ENCODE measurements at regions not wholly inside any gene's neighbourhood (a gene's known extent, or its start where the extent isn't known, plus 50 kb on each side); places are given as distances from the start of the nearest gene placed in this dataset.

DNA sequence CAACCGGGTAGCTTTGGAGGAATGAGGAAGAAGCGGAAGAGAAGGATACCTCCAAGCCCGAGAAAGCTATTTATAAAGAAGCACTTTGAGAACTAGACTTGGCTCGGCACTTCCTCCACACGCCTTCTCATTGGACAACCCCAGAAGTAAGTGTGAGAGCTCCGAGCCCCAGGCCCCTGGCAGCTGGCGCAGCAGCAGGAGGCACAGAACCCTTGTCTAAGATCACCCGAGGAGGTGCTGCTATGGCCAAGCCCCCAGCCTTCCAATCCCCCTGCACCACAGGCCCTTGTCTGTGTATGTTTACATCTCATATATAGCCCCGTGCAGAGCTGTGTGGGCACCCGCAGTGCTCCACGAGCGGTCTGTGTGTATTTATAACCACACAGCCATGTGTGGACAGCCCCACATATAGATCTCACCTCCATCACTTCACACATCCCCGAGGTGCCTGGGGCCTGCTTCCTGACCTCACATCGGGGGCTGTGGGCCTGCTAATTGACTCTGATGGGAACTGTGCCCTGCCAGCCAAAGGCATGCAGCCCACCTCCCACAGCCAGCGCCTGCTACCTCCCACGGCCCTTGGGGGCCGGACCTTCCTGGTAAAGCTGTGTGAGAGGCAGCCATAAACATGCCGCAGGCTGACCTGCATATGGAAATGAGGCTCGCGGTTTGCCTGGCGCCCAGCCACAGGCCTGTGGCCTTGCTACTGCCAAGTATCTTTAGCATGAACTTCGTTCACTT is 96.1 kb downstream of the C17orf67 start:
- H3K9ac ChIP-seq (ENCODE audit: low read depth, low read length) = no peak overlapping the region
- BruUV-seq (replicated peaks) = no TSS peak
- no peaks in the 10 kb centered on the region for H3K27me3 ChIP-seq (ENCODE audit: control insufficient read depth, insufficient read depth, low read length)
- TF ChIP-seq POLR2A (IDR thresholded peaks at IDR 0.05; ENCODE audit: low read depth, low read length) = no peak
- peak; percentile 13; the same call in 1 of the 2 replicates for TF ChIP-seq MAZ (IDR thresholded peaks at IDR 0.05; ENCODE audit: borderline replicate concordance, low read depth, low read length)
- 0 out of 2 replicates have a peak overlapping the region, but pooled peaks have one; percentile 7 for H3K4ac ChIP-seq (ENCODE audit: low read depth, low read length)
- no peak overlapping the region for H3K56ac ChIP-seq (ENCODE audit: extremely low read depth, insufficient read depth, low read length)
- H2AFZ ChIP-seq (replicated peaks; ENCODE audit: low read length, poor library complexity) = peak overlapping the region; percentile 76
- whole genome bisulfite sequencing, 2 experiments (ENCODE audit: extremely low coverage in 2 of 2, insufficient read length in 1 of 2) = 13% methylated on average over 12 of the region's 22 CpGs; no CpG with 5 or more reads in 1 of the 2 experiments
- peaks cover 4% of the 10 kb centered on the region; the same call in 1 of the 2 replicates for H3K9me1 ChIP-seq (ENCODE audit: insufficient read depth, low read length)
- H4K8ac ChIP-seq (ENCODE audit: low read depth in 2 of 2, low read length in 2 of 2) = no peak overlapping the region
- H4K5ac ChIP-seq (ENCODE audit: low read depth, low read length) = peak overlapping the region; percentile 8; the same call in 1 of the 2 replicates
- no peak overlapping the region for H3K14ac ChIP-seq (replicated peaks; ENCODE audit: low read depth, low read length)
- no peak overlapping the region for H2BK20ac ChIP-seq (ENCODE audit: low read depth, low read length)
- H2BK15ac ChIP-seq (ENCODE audit: low read depth, low read length) = no peak overlapping the region
- ATAC-seq (ENCODE audit: low read depth) (peak; percentile 81), DNase-seq (peak; percentile 82)
- CTCF ChIA-PET = interaction anchor here (0.9 to 1.6 kb wide), 2 partner anchors 22 to 82 kb away, joined by 3 to 5 read pairs; no protein-coding TSS in a partner anchor
- H3K4me2 ChIP-seq (ENCODE audit: low read depth, low read length) = no peak overlapping the region
- H4K91ac ChIP-seq (ENCODE audit: insufficient read depth, low read depth, low read length) = no peak overlapping the region
- POLR2A ChIA-PET (ENCODE audit: unreplicated experiment) = interaction anchor here (0.6 kb wide), 1 partner anchor 1348 kb away, joined by 3 read pairs; no protein-coding TSS in a partner anchor
- no peak overlapping the region for H2AK9ac ChIP-seq (replicated peaks; ENCODE audit: low read depth, low read length, poor library complexity)
- no peaks in the 10 kb centered on the region for H3K9me3 ChIP-seq (ENCODE audit: control insufficient read depth, insufficient read depth, low read length)
- H3K23ac ChIP-seq (ENCODE audit: low read depth, low read length) = no peak overlapping the region
- H3K4me1 ChIP-seq (ENCODE audit: control insufficient read depth, insufficient read depth, low read length) = peaks cover 17% of the 10 kb centered on the region
- H3K79me1 ChIP-seq (ENCODE audit: low read depth in 1 of 2, low read length in 2 of 2) = no peaks in the 10 kb centered on the region
- no peak overlapping the region for H2BK5ac ChIP-seq (ENCODE audit: low read depth, low read length, poor library complexity, severe bottlenecking)
- no peaks in the 10 kb centered on the region for H3K36me3 ChIP-seq (ENCODE audit: control insufficient read depth, insufficient read depth, low read length)
- dilution Hi-C loops (cut with HindIII; ENCODE audit: low sequenced_read_pairs, unreplicated experiment) = no loop called here
- in situ Hi-C loops (cut with MboI; ENCODE audit: low sequenced_read_pairs) = no loop called here
- no peaks in the 10 kb centered on the region for H4K20me1 ChIP-seq (ENCODE audit: insufficient read depth, low read length)
- no peak overlapping the region for H3K27ac ChIP-seq (ENCODE audit: insufficient read depth, low read length)
- intact Hi-C loops (cut with micrococcal nuclease) = no loop called here
- H2BK120ac ChIP-seq (ENCODE audit: low read depth, low read length) = no peak overlapping the region
- H3K4me3 ChIP-seq (ENCODE audit: insufficient read depth, low read depth, low read length) = no peak overlapping the region
- no peak overlapping the region; the same call in 1 of the 2 replicates for H3K18ac ChIP-seq (ENCODE audit: low read depth, low read length)
- no peak overlapping the region for H2AK5ac ChIP-seq (ENCODE audit: low read depth, low read length)

Measured in IMR-90 (cell line).